ENCODE measurements at regions not wholly inside any gene's neighbourhood (a gene's known extent, or its start where the extent isn't known, plus 50 kb on each side); places are given as distances from the start of the nearest gene placed in this dataset.
"Not testable (repeated sequence)": the region's sequence is repeated elsewhere in the genome, so short reads cannot be mapped to it uniquely, and the experiment has no call there.

DNA sequence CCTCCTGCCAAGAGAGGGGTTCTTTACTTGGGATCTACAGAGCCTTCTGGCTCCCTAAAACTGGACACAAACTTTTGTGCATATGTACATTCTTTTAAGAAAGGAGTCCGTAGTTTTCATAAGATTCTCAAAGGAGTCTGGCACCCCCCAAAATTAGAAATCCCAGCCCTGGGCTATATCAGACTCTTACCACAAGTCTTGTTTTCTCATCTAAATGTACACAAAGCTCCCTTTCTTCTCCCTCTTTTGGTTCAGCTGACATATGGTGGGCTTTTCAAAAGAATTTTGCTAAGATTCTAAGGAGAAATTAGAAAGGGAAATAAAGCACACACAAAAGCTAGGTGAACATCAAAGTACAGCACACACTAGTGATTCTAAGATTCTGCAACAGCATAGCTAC lies 114.4 kb downstream of the ENC1 start:
- Histone ChIP-seq H3K27ac (ENCODE audit: low read length) (no peak overlapping the region), H3K9me3 (no peaks in the 10 kb centered on the region), H3K36me3 (ENCODE audit: control insufficient read depth in 2 of 2, extremely low read depth in 1 of 2, insufficient read depth in 1 of 2, low read length in 1 of 2) (no peaks in the 10 kb centered on the region), H3K4me3 (ENCODE audit: control insufficient read depth in 1 of 2, extremely low read depth in 1 of 2, low read length in 1 of 2) (no peak overlapping the region), H3K4me1 (ENCODE audit: control insufficient read depth in 1 of 2, extremely low read depth in 1 of 2, insufficient read depth in 2 of 2, low read length in 2 of 2) (no peaks in the 10 kb centered on the region), H3K27me3 (replicated peaks in 1 of 2; ENCODE audit: control insufficient read depth in 2 of 2, extremely low read depth in 1 of 2, insufficient read depth in 2 of 2, low read length in 1 of 2) (peaks cover 0 to 4% of the 10 kb centered on the region in 2 experiments)
- no CpG with 5 or more reads among the region's 1 CpG for WGBS (ENCODE audit: insufficient coverage)
- DNase-seq = no peak
- ChIA-PET CTCF (no interaction called here), POLR2A (no interaction called here)
- Mint-ChIP-seq H3K27me3 (peaks cover 2 to 4% of the 10 kb centered on the region in 2 donors), H3K27ac (no peak overlapping the region), H3K4me1 (no peaks in the 10 kb centered on the region), H3K4me3 (no peak overlapping the region), H3K36me3 (no peaks in the 10 kb centered on the region), H3K9me3 (peaks cover 6 to 20% (median 7%) of the 10 kb centered on the region in 3 donors)
- ATAC-seq (replicated peaks in 1 of 4) = no peak

DNA sequence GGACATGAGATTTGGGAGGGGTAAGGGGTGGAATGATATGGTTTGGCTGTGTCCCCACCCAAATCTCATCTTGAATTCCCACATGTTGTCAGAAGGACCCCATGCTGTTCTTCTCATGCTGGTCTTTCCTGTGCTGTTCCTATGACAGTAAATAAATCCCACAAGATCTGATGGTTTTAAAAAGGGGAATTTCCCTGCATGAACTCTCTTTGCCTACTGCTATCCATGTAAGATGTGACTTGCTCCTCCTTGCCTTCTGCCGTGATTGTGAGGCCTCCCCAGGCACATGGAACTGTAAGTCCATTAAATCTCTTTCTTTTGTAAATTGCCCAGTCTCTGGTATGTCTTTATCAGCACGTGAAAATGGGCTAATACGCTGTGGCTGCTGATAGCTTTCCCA lies 115.8 kb downstream of the ENC1 start:
- H3K4me3 ChIP-seq (ENCODE audit: control insufficient read depth in 1 of 2, extremely low read depth in 1 of 2, low read length in 1 of 2); H3K4me1 Mint-ChIP-seq; H3K9me3 ChIP-seq; H3K4me1 ChIP-seq (ENCODE audit: control insufficient read depth in 1 of 2, extremely low read depth in 1 of 2, insufficient read depth in 2 of 2, low read length in 2 of 2); H3K27me3 ChIP-seq (replicated peaks in 1 of 2; ENCODE audit: control insufficient read depth in 2 of 2, extremely low read depth in 1 of 2, insufficient read depth in 2 of 2, low read length in 1 of 2); POLR2A ChIA-PET; H3K27ac Mint-ChIP-seq; CTCF ChIA-PET; H3K4me3 Mint-ChIP-seq; DNase-seq; H3K36me3 ChIP-seq (ENCODE audit: control insufficient read depth in 2 of 2, extremely low read depth in 1 of 2, insufficient read depth in 1 of 2, low read length in 1 of 2); H3K27ac ChIP-seq (ENCODE audit: low read length); H3K36me3 Mint-ChIP-seq; H3K27me3 Mint-ChIP-seq; ATAC-seq (replicated peaks in 1 of 4): not testable (repeated sequence)
- peaks cover 6 to 20% (median 7%) of the 10 kb centered on the region in 3 donors for H3K9me3 Mint-ChIP-seq
- 80% methylated on average over 1 of the region's 3 CpGs for WGBS (ENCODE audit: insufficient coverage)

DNA sequence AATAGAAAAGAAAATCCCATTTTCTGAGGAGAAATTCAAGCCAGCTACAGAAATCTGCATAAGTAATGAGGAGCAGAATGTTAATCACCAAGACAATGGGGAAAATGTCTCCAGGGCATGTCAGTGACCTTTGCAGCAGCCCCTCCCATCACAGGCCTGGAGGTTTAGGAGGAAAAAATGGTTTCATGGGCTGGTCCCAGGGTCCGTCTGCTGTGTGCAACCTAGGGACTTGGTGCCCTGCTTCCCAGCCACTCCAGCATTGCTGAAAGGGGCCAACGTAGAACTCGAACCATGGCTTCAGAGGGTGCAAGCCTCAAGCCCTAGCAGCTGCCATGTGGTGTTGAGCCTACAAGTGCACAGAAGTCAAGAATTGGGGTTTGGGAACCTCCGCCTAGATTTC lies 116.8 kb downstream of the ENC1 start:
- H3K36me3 Mint-ChIP-seq; H3K4me1 Mint-ChIP-seq; H3K36me3 ChIP-seq (ENCODE audit: control insufficient read depth in 2 of 2, extremely low read depth in 1 of 2, insufficient read depth in 1 of 2, low read length in 1 of 2); ATAC-seq (replicated peaks in 1 of 4); H3K27me3 ChIP-seq (replicated peaks in 1 of 2; ENCODE audit: control insufficient read depth in 2 of 2, extremely low read depth in 1 of 2, insufficient read depth in 2 of 2, low read length in 1 of 2); H3K4me3 ChIP-seq (ENCODE audit: control insufficient read depth in 1 of 2, extremely low read depth in 1 of 2, low read length in 1 of 2); POLR2A ChIA-PET; H3K27me3 Mint-ChIP-seq; H3K4me1 ChIP-seq (ENCODE audit: control insufficient read depth in 1 of 2, extremely low read depth in 1 of 2, insufficient read depth in 2 of 2, low read length in 2 of 2); CTCF ChIA-PET; H3K4me3 Mint-ChIP-seq; H3K9me3 ChIP-seq; DNase-seq; H3K27ac Mint-ChIP-seq; H3K27ac ChIP-seq (ENCODE audit: low read length): not testable (repeated sequence)
- H3K9me3 Mint-ChIP-seq = peaks cover 6 to 20% (median 7%) of the 10 kb centered on the region in 3 donors
- 79% methylated on average over 4 of the region's 4 CpGs for WGBS (ENCODE audit: insufficient coverage)

DNA sequence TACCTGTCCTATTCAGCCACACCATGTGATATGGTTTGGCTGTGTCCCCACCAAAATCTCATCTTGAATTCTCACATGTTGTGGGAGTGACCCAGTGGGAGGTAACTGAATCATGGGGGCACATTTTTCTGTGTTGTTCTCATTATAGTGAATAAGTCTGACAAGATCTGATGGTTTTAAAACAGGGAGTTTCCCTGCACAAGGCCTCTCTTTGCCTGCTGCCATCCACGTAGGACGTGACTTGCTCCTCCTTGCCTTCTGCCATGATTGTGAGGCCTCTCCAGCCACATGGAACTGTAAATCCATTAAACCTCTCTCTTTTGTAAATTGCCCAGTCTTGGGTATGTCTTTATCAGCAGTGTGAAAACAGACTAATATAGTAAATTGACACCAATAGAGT lies 117.7 kb downstream of the ENC1 start:
- H3K27me3 ChIP-seq (replicated peaks in 1 of 2; ENCODE audit: control insufficient read depth in 2 of 2, extremely low read depth in 1 of 2, insufficient read depth in 2 of 2, low read length in 1 of 2); H3K36me3 Mint-ChIP-seq; H3K4me1 ChIP-seq (ENCODE audit: control insufficient read depth in 1 of 2, extremely low read depth in 1 of 2, insufficient read depth in 2 of 2, low read length in 2 of 2); H3K4me3 Mint-ChIP-seq; POLR2A ChIA-PET; H3K27ac ChIP-seq (ENCODE audit: low read length); H3K4me3 ChIP-seq (ENCODE audit: control insufficient read depth in 1 of 2, extremely low read depth in 1 of 2, low read length in 1 of 2); H3K27ac Mint-ChIP-seq; CTCF ChIA-PET; DNase-seq; H3K9me3 ChIP-seq; H3K27me3 Mint-ChIP-seq; ATAC-seq (replicated peaks in 1 of 4); H3K36me3 ChIP-seq (ENCODE audit: control insufficient read depth in 2 of 2, extremely low read depth in 1 of 2, insufficient read depth in 1 of 2, low read length in 1 of 2); H3K4me1 Mint-ChIP-seq: not testable (repeated sequence)
- WGBS (ENCODE audit: insufficient coverage) = no CpG with 5 or more reads among the region's 2 CpGs
- peaks cover 6 to 20% (median 7%) of the 10 kb centered on the region in 3 donors for H3K9me3 Mint-ChIP-seq

DNA sequence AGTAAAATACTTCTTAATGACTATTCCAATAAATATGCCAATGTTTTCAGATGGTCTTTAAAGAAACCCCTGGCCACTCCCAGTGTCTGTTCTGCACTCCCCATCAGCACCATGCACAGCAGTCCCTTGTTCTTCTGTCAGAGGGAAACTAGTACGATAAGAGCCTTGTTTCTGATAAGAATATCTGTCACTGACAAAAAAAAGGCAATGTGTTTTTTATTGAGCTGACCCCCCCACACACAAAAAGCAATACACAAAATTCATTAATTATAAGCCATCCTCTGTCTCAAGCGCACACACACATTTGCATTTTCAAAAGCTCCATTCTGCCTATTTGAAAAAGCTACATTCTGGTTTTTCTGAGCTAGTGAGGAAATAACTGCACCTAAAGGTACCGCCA lies 119.1 kb downstream of the ENC1 start:
- DNase-seq = no peak
- Histone ChIP-seq H3K9me3 (no peaks in the 10 kb centered on the region), H3K27me3 (replicated peaks in 1 of 2; ENCODE audit: control insufficient read depth in 2 of 2, extremely low read depth in 1 of 2, insufficient read depth in 2 of 2, low read length in 1 of 2) (peaks cover 0 to 7% of the 10 kb centered on the region in 2 experiments), H3K36me3 (ENCODE audit: control insufficient read depth in 2 of 2, extremely low read depth in 1 of 2, insufficient read depth in 1 of 2, low read length in 1 of 2) (no peaks in the 10 kb centered on the region), H3K4me1 (ENCODE audit: control insufficient read depth in 1 of 2, extremely low read depth in 1 of 2, insufficient read depth in 2 of 2, low read length in 2 of 2) (no peaks in the 10 kb centered on the region), H3K27ac (ENCODE audit: low read length) (no peak overlapping the region), H3K4me3 (ENCODE audit: control insufficient read depth in 1 of 2, extremely low read depth in 1 of 2, low read length in 1 of 2) (no peak overlapping the region)
- Mint-ChIP-seq H3K27ac (no peak overlapping the region), H3K4me1 (no peaks in the 10 kb centered on the region), H3K4me3 (no peak overlapping the region), H3K36me3 (no peaks in the 10 kb centered on the region), H3K27me3 (peaks cover 3 to 7% of the 10 kb centered on the region in 2 donors), H3K9me3 (peaks cover 6 to 20% (median 7%) of the 10 kb centered on the region in 3 donors)
- POLR2A ChIA-PET = no interaction called here
- WGBS (ENCODE audit: insufficient coverage) = 100% methylated on average over 1 of the region's 3 CpGs
- ATAC-seq (replicated peaks in 1 of 4) = no peak
- CTCF ChIA-PET = no interaction called here

DNA sequence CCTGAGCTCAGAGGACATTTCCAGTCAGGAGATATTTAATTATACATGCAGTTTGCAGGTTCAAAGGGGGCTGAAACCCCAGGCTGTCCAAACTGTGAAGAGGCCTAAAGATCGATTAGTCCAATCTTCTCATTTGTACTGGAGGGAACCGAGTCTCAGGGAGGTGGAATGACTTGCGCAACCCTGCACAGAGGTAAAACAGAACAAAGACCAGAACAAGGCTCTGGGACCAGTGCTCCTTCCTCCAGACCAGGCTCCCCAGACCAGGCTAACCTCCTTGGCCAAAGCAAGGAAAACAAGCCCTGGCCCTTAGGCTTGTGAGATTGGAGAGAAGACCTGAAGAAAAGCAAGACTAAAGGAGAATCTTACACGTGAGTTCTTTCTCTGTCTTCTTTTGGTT lies 120.8 kb downstream of the ENC1 start:
- Mint-ChIP-seq H3K4me1 (no peaks in the 10 kb centered on the region), H3K4me3 (no peak overlapping the region), H3K9me3 (peaks cover 3 to 14% (median 7%) of the 10 kb centered on the region in 3 donors), H3K36me3 (no peaks in the 10 kb centered on the region), H3K27ac (no peak overlapping the region), H3K27me3 (peaks cover 3 to 10% of the 10 kb centered on the region in 2 donors)
- 89% methylated on average over 4 of the region's 4 CpGs for WGBS (ENCODE audit: insufficient coverage)
- Histone ChIP-seq H3K9me3 (no peaks in the 10 kb centered on the region), H3K27ac (ENCODE audit: low read length) (no peak overlapping the region), H3K27me3 (replicated peaks in 1 of 2; ENCODE audit: control insufficient read depth in 2 of 2, extremely low read depth in 1 of 2, insufficient read depth in 2 of 2, low read length in 1 of 2) (peaks cover 0 to 7% of the 10 kb centered on the region in 2 experiments), H3K36me3 (ENCODE audit: control insufficient read depth in 2 of 2, extremely low read depth in 1 of 2, insufficient read depth in 1 of 2, low read length in 1 of 2) (no peaks in the 10 kb centered on the region), H3K4me1 (ENCODE audit: control insufficient read depth in 1 of 2, extremely low read depth in 1 of 2, insufficient read depth in 2 of 2, low read length in 2 of 2) (no peaks in the 10 kb centered on the region), H3K4me3 (ENCODE audit: control insufficient read depth in 1 of 2, extremely low read depth in 1 of 2, low read length in 1 of 2) (no peak overlapping the region)
- ChIA-PET POLR2A (no interaction called here), CTCF (no interaction called here)
- no peak for ATAC-seq (replicated peaks in 1 of 4)
- no peak for DNase-seq

DNA sequence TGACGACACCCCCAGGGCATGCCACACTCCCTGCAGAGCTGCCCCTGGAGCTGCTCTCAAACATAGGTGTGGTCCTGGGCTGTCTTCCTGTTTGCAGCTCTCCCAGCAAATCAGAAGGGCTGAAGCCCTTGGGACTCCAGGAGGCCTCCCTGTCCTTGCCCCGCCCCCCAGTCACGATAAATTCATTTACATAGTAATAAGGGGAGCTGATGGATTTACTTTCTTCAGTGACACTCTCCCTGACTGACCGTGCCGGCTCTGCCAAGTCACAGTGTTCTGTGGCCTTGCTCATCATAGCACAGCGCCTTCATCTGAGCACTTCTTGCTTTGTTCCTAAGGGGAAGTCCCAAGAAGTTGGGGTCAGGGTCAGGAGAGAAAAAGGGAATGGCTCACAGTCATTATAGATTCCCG lies 121.4 kb downstream of the ENC1 start:
- no peaks in the 10 kb centered on the region for H3K4me1 Mint-ChIP-seq
- Histone ChIP-seq H3K36me3 (ENCODE audit: control insufficient read depth in 2 of 2, extremely low read depth in 1 of 2, insufficient read depth in 1 of 2, low read length in 1 of 2) (no peaks in the 10 kb centered on the region), H3K27ac (ENCODE audit: low read length) (no peak overlapping the region), H3K27me3 (replicated peaks in 1 of 2; ENCODE audit: control insufficient read depth in 2 of 2, extremely low read depth in 1 of 2, insufficient read depth in 2 of 2, low read length in 1 of 2) (peaks cover 0 to 6% of the 10 kb centered on the region in 2 experiments), H3K4me3 (ENCODE audit: control insufficient read depth in 1 of 2, extremely low read depth in 1 of 2, low read length in 1 of 2) (no peak overlapping the region), H3K4me1 (ENCODE audit: control insufficient read depth in 1 of 2, extremely low read depth in 1 of 2, insufficient read depth in 2 of 2, low read length in 2 of 2) (no peaks in the 10 kb centered on the region), H3K9me3 (no peaks in the 10 kb centered on the region)
- H3K36me3 Mint-ChIP-seq = no peaks in the 10 kb centered on the region
- no peak overlapping the region for H3K27ac Mint-ChIP-seq
- H3K4me3 Mint-ChIP-seq = no peak overlapping the region
- CTCF ChIA-PET = no interaction called here
- peaks cover 0 to 8% (median 7%) of the 10 kb centered on the region in 3 donors for H3K9me3 Mint-ChIP-seq
- no peak for ATAC-seq (replicated peaks in 1 of 4)
- peaks cover 3 to 15% of the 10 kb centered on the region in 2 donors for H3K27me3 Mint-ChIP-seq
- WGBS (ENCODE audit: insufficient coverage) = 86% methylated on average over 5 of the region's 7 CpGs
- POLR2A ChIA-PET = no interaction called here
- no peak for DNase-seq

All from T-cell (primary cell).